ENCODE measurements at regions not wholly inside any gene's neighbourhood (a gene's known extent, or its start where the extent isn't known, plus 50 kb on each side); places are given as distances from the start of the nearest gene placed in this dataset.
"Not testable (repeated sequence)": the region's sequence is repeated elsewhere in the genome, so short reads cannot be mapped to it uniquely, and the experiment has no call there.

- no peaks in the 10 kb centered on the region for H3K4me1 ChIP-seq (ENCODE audit: insufficient read depth, low read length)
- no peak overlapping the region for H3K9ac ChIP-seq (ENCODE audit: low read depth, low read length)
- no peaks in the 10 kb centered on the region for H3K9me3 ChIP-seq (ENCODE audit: control insufficient read depth, insufficient read depth, low read length)
- no peaks in the 10 kb centered on the region for H3K36me3 ChIP-seq (ENCODE audit: insufficient read depth, low read length)
Observed at GRCh38 chr12:105665366-105665765, 334.9 kb downstream of the C12orf75 start.

- no peak overlapping the region for H3K9ac ChIP-seq (ENCODE audit: low read depth, low read length)
- no peaks in the 10 kb centered on the region for H3K4me1 ChIP-seq (ENCODE audit: insufficient read depth, low read length)
- H3K9me3 ChIP-seq (ENCODE audit: control insufficient read depth, insufficient read depth, low read length) = no peaks in the 10 kb centered on the region
- no peaks in the 10 kb centered on the region for H3K36me3 ChIP-seq (ENCODE audit: insufficient read depth, low read length)
Observed at GRCh38 chr12:105667973-105668743, 337.7 kb downstream of the C12orf75 start.

DNA sequence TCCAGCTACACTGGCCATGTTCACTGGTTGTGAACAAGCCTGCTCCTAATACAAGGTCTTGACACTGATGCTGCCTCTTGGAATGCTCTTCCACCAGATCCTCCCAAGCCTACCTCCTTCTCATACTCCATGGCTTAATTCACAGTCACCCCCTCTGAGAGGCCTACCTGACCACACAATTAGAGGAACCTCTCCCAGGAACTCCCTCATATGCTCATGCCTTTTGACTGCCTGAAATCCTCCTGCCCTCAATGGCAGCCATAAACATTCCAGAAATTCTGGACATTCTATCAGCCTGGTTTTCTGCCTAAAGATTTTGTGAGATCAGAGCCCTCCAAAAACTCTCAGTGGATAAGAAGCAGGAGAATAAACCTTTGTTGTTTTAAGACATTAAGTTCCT, 340.2 kb downstream of the C12orf75 start:
- H3K9ac ChIP-seq (ENCODE audit: low read depth, low read length) = no peak overlapping the region
- no peaks in the 10 kb centered on the region for H3K9me3 ChIP-seq (ENCODE audit: control insufficient read depth, insufficient read depth, low read length)

GRCh38 chr12:105671720-105672119, 341.2 kb downstream of the C12orf75 start:
- Histone ChIP-seq H3K9me3 (ENCODE audit: control insufficient read depth, insufficient read depth, low read length) (no peaks in the 10 kb centered on the region), H3K9ac (ENCODE audit: low read depth, low read length) (no peak overlapping the region), H3K36me3 (ENCODE audit: insufficient read depth, low read length) (no peaks in the 10 kb centered on the region), H3K4me1 (ENCODE audit: insufficient read depth, low read length) (no peaks in the 10 kb centered on the region)

More for the DNA sequence above, 340.2 kb downstream of the C12orf75 start:
- H3K4me1 ChIP-seq (ENCODE audit: insufficient read depth, low read length) = no peaks in the 10 kb centered on the region
- no peaks in the 10 kb centered on the region for H3K36me3 ChIP-seq (ENCODE audit: insufficient read depth, low read length)

GRCh38 chr12:105672121-105672975, 341.9 kb downstream of the C12orf75 start:
- Histone ChIP-seq H3K4me1 (ENCODE audit: insufficient read depth, low read length) (no peaks in the 10 kb centered on the region), H3K36me3 (ENCODE audit: insufficient read depth, low read length) (no peaks in the 10 kb centered on the region), H3K9me3 (ENCODE audit: control insufficient read depth, insufficient read depth, low read length) (no peaks in the 10 kb centered on the region), H3K9ac (ENCODE audit: low read depth, low read length) (no peak overlapping the region)

GRCh38 chr12:105674871-105675699, 344.6 kb downstream of the C12orf75 start:
- Histone ChIP-seq H3K9me3 (ENCODE audit: control insufficient read depth, insufficient read depth, low read length) (no peaks in the 10 kb centered on the region), H3K9ac (ENCODE audit: low read depth, low read length) (no peak overlapping the region), H3K36me3 (ENCODE audit: insufficient read depth, low read length) (no peaks in the 10 kb centered on the region), H3K4me1 (ENCODE audit: insufficient read depth, low read length) (no peaks in the 10 kb centered on the region)

DNA sequence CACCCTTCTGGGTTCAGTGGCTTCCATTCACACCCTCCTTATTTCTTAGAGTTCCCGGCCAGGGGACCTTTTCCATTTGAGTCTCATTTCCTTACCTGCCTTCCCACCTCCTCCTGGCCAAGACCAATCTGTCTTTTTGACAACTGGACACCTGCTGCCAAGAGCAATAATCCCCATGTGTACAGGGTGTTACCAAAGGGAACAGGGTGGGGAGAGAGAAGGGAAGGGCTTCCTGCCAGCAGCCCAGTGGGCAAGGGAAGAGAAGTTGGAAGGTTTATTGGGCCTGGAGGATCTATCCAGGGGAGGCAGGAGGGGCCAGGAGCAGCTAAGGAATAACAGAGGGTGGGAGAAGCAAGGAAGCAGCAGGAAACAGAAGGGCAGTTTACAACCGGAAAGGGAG, 346.2 kb downstream of the C12orf75 start:
- H3K9ac ChIP-seq (ENCODE audit: low read depth, low read length) = no peak overlapping the region
- no peaks in the 10 kb centered on the region for H3K36me3 ChIP-seq (ENCODE audit: insufficient read depth, low read length)
- no peaks in the 10 kb centered on the region for H3K4me1 ChIP-seq (ENCODE audit: insufficient read depth, low read length)
- H3K9me3 ChIP-seq (ENCODE audit: control insufficient read depth, insufficient read depth, low read length) = no peaks in the 10 kb centered on the region

DNA sequence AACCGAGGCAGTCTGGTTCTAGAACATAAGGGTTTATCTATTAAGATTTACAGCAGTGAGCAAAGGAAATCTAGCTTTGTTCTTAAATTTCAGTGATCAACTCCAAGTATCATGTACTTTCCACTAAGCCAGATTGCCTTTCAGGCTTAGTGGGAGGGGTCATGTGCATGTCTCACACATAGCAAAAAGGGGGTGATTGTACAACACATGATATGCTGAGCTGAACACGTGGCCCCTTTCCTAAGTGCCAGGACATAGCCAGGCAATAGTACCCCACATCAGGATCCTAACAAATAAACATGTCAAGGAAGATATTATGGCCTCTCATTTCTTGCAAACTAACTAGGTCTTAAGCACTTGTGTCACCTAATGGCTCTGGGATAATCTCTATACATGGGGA, 347.2 kb downstream of the C12orf75 start:
- H3K9me3 ChIP-seq (ENCODE audit: control insufficient read depth, insufficient read depth, low read length) = no peaks in the 10 kb centered on the region
- H3K36me3 ChIP-seq (ENCODE audit: insufficient read depth, low read length) = no peaks in the 10 kb centered on the region
- no peak overlapping the region for H3K9ac ChIP-seq (ENCODE audit: low read depth, low read length)
- no peaks in the 10 kb centered on the region for H3K4me1 ChIP-seq (ENCODE audit: insufficient read depth, low read length)

DNA sequence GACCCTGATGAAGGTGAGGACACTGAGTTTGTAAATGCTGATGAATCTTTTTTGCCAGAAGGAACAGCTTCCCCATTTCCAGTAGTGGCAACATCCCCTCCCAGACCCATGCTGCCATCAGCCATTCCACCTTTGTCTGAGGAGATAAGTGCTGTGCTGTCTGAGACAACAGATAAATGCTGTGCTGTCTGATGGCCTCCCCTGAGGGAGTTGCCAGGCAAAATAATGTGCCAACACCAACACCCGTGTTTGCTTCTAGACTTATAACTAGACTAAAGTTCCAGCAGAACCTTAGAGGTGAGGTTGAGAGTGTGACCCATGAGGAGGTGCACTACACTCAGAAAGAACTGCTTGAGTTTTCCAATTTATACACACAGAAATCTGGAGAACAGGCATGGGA, 349.5 kb downstream of the C12orf75 start:
- H3K4me1 ChIP-seq (ENCODE audit: insufficient read depth, low read length) = no peaks in the 10 kb centered on the region
- H3K9me3 ChIP-seq (ENCODE audit: control insufficient read depth, insufficient read depth, low read length) = no peaks in the 10 kb centered on the region
- H3K36me3 ChIP-seq (ENCODE audit: insufficient read depth, low read length) = no peaks in the 10 kb centered on the region

DNA sequence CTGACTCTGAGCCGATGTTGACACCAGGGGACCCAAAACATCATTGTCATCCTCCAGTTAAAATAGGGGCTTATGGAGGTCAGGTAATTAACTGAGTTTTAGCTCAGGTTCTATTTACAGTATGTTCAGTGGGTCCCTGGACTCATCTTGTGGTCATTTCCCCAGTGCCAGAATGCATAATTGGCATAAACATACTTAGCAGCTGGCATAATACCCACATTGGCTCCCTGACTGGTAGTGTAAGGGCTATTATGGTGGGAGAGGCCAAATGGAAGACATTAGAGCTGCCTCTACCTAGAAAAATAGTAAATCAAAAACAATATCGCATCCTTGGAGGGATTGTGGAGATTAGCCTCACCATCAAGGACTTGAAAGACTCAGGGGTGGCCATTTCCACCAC, 350.9 kb downstream of the C12orf75 start:
- Histone ChIP-seq H3K36me3 (ENCODE audit: insufficient read depth, low read length) (no peaks in the 10 kb centered on the region), H3K4me1 (ENCODE audit: insufficient read depth, low read length) (no peaks in the 10 kb centered on the region), H3K9me3 (ENCODE audit: control insufficient read depth, insufficient read depth, low read length) (no peaks in the 10 kb centered on the region), H3K9ac (ENCODE audit: low read depth, low read length) (no peak overlapping the region)

More for the DNA sequence above, 349.5 kb downstream of the C12orf75 start:
- H3K9ac ChIP-seq (ENCODE audit: low read depth, low read length) = no peak overlapping the region

DNA sequence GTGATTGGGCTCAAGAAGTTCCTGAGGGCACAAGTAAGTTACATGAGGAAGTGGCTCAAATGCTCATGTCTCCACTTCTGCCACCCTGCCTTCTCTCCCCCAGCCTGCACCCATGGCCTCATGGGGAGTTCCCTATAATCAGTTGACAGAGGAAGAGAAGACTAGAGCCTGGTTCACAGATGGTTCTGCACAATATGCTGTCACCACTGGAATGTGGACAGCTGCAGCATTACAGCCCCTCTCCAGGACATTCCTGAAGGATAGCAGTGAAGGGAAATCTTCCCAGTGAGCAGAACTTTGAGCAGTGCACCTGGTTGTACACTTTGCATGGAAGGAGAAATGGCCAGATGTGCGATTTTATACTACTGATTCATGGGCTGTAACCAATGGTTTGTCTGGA, 352.3 kb downstream of the C12orf75 start:
- H3K9me3 ChIP-seq (ENCODE audit: control insufficient read depth, insufficient read depth, low read length); H3K9ac ChIP-seq (ENCODE audit: low read depth, low read length); H3K36me3 ChIP-seq (ENCODE audit: insufficient read depth, low read length); H3K4me1 ChIP-seq (ENCODE audit: insufficient read depth, low read length): not testable (repeated sequence)

GRCh38 chr12:105683836-105684235, 353.3 kb downstream of the C12orf75 start:
- not testable (repeated sequence) for H3K9ac ChIP-seq (ENCODE audit: low read depth, low read length); H3K36me3 ChIP-seq (ENCODE audit: insufficient read depth, low read length); H3K9me3 ChIP-seq (ENCODE audit: control insufficient read depth, insufficient read depth, low read length); H3K4me1 ChIP-seq (ENCODE audit: insufficient read depth, low read length)

GRCh38 chr12:105698075-105698474, 367.6 kb downstream of the C12orf75 start:
- Histone ChIP-seq H3K36me3 (ENCODE audit: insufficient read depth, low read length) (no peaks in the 10 kb centered on the region), H3K4me1 (ENCODE audit: insufficient read depth, low read length) (no peaks in the 10 kb centered on the region)

DNA sequence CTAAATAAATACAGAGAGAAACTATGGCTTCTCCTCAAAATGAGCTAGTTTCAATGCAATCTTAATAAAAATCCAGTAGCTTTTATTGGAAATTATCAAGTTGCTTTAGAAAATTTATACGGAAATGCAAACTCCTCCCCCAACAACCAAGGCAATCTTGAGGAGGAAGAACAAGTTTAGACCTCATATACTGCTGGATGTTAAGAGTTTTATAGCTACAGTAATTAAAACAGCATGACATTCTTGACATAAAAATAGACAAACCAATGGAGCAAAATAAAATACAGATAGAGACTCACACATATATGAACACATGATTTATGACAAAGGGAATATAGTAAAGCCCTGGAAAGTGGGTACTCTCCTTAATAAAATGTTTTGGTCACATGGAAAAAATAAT, 368.7 kb downstream of the C12orf75 start:
- no peaks in the 10 kb centered on the region for H3K9me3 ChIP-seq (ENCODE audit: control insufficient read depth, insufficient read depth, low read length)
- H3K9ac ChIP-seq (ENCODE audit: low read depth, low read length) = no peak overlapping the region
- H3K36me3 ChIP-seq (ENCODE audit: insufficient read depth, low read length) = no peaks in the 10 kb centered on the region
- H3K4me1 ChIP-seq (ENCODE audit: insufficient read depth, low read length) = no peaks in the 10 kb centered on the region

More at GRCh38 chr12:105698075-105698474, 367.6 kb downstream of the C12orf75 start:
- Histone ChIP-seq H3K9ac (ENCODE audit: low read depth, low read length) (no peak overlapping the region), H3K9me3 (ENCODE audit: control insufficient read depth, insufficient read depth, low read length) (no peaks in the 10 kb centered on the region)

All from ES-I3 (cell line).